Body of pancreas (tissue), 4 donors: ENCODE measurements at regions not wholly inside any gene's neighbourhood (a gene's known extent, or its start where the extent isn't known, plus 50 kb on each side); places are given as distances from the start of the nearest gene placed in this dataset.

Source experiments
- POLR2A ChIP-seq, 3 donors: fragments of 450-650 bp; IDR thresholded peaks; one replicate each; pipeline ENCODE4 v1.6.1; 2016; ENCODE audit warnings: antibody characterized with exemption in 3 of 3, mild to moderate bottlenecking in 2 of 3
- TF ChIP-seq, protein P1 (sequence below), 7 experiments: fragments of 450-650 bp in 4 of 7; fragments of 200-600 bp in 3 of 7; sonication (generic) in 3 of 7; IDR thresholded peaks; one replicate each; pipeline ENCODE4 v1.5.1; 2016 to 2019; ENCODE audit warnings: antibody characterized with exemption in 7 of 7

DNA sequence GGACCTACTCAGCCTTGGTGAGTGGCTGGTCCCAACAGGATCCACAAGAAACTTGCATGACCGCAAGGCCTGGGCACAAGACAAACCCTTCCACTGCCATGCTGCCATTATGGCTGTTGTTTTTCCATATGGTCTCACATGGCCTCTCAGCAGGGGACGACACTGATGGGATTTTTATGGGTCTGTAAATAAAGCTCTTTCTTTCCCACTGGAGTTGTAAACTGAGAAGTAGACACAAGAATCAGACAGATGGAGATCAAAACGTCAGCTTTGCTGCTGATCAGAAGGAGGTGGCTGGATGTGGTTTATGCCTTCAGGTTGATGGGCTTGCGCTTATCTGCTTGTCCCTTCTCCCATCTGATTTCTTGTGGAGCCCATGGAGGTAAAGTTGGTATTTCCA is 138.1 kb upstream of the KCNJ6 start:
- TF ChIP-seq, protein P1, sequence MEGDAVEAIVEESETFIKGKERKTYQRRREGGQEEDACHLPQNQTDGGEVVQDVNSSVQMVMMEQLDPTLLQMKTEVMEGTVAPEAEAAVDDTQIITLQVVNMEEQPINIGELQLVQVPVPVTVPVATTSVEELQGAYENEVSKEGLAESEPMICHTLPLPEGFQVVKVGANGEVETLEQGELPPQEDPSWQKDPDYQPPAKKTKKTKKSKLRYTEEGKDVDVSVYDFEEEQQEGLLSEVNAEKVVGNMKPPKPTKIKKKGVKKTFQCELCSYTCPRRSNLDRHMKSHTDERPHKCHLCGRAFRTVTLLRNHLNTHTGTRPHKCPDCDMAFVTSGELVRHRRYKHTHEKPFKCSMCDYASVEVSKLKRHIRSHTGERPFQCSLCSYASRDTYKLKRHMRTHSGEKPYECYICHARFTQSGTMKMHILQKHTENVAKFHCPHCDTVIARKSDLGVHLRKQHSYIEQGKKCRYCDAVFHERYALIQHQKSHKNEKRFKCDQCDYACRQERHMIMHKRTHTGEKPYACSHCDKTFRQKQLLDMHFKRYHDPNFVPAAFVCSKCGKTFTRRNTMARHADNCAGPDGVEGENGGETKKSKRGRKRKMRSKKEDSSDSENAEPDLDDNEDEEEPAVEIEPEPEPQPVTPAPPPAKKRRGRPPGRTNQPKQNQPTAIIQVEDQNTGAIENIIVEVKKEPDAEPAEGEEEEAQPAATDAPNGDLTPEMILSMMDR (IDR thresholded peaks at IDR 0.05): no peak
- no peak for TF ChIP-seq POLR2A (IDR thresholded peaks at IDR 0.05)
